Gastroesophageal sphincter (tissue), 4 donors: ENCODE measurements at regions not wholly inside any gene's neighbourhood (a gene's known extent, or its start where the extent isn't known, plus 50 kb on each side); places are given as distances from the start of the nearest gene placed in this dataset.

Experiments
- ATAC-seq: fragments of 150-250 bp; one replicate; pipeline ENCODE4 v1.9.1; 2016; ENCODE audit warnings: mild to moderate bottlenecking, moderate library complexity
- H3K27ac ChIP-seq, 4 donors: fragments of 200-600 bp; sonication (generic) in 3 of 4; 1 replicate in 3 of 4; 2 replicates in 1 of 4; pipeline ENCODE4 v1.5.1; 2016 to 2019
- H3K27me3 ChIP-seq: fragments of 200-600 bp; sonication (generic); one replicate; pipeline ENCODE4 v1.5.1; 2019
- H3K36me3 ChIP-seq, 2 donors: fragments of 200-600 bp; sonication (generic); one replicate each; pipeline ENCODE4 v1.5.1; 2019; ENCODE audit warnings: control low read depth in 1 of 2
- H3K4me1 ChIP-seq, 3 donors: fragments of 200-600 bp; sonication (generic); 1 replicate in 2 of 3; 2 replicates in 1 of 3; pipeline ENCODE4 v1.5.1; 2016 to 2019; ENCODE audit warnings: control low read depth in 2 of 3
- H3K4me3 ChIP-seq, 2 donors: fragments of 200-600 bp; sonication (generic); one replicate each; pipeline ENCODE4 v1.5.1; 2019; ENCODE audit warnings: mild to moderate bottlenecking in 1 of 2, moderate library complexity in 1 of 2
- H3K9me3 ChIP-seq, 3 donors: fragments of 200-600 bp; sonication (generic); one replicate each; pipeline ENCODE4 v1.5.1; 2017 to 2019; ENCODE audit warnings: control low read depth in 2 of 3
- EP300 ChIP-seq: sonication (generic); formaldehyde crosslinking; IDR thresholded peaks from one replicate; pipeline ENCODE4 v1.6.1; 2017; ENCODE audit warnings: antibody characterized with exemption, mild to moderate bottlenecking
- POLR2A ChIP-seq, 2 donors: fragments of 450-650 bp; IDR thresholded peaks; one replicate each; pipeline ENCODE4 v1.6.1; 2017; ENCODE audit warnings: antibody characterized with exemption in 2 of 2, mild to moderate bottlenecking in 2 of 2, moderate library complexity in 1 of 2
- POLR2AphosphoS5 ChIP-seq: sonication (generic); formaldehyde crosslinking; IDR thresholded peaks from one replicate; pipeline ENCODE4 v1.6.1; 2017; ENCODE audit warnings: antibody characterized with exemption
- WGBS, 2 donors: methylation state at CpG; one replicate each; pipeline ENCODE4 v1.1.5; 2018; ENCODE audit warnings: low coverage in 1 of 2; 5-methylcytosine and 5-hydroxymethylcytosine counted together
- TF ChIP-seq, protein P1 (sequence below), 4 experiments: fragments of 200-600 bp in 2 of 4; fragments of 450-650 bp in 2 of 4; sonication (generic) in 1 of 4; IDR thresholded peaks; one replicate each; pipeline ENCODE4 v1.5.1; 2017 to 2019; ENCODE audit warnings: antibody characterized with exemption in 4 of 4, mild to moderate bottlenecking in 2 of 4, moderate library complexity in 2 of 4

DNA sequence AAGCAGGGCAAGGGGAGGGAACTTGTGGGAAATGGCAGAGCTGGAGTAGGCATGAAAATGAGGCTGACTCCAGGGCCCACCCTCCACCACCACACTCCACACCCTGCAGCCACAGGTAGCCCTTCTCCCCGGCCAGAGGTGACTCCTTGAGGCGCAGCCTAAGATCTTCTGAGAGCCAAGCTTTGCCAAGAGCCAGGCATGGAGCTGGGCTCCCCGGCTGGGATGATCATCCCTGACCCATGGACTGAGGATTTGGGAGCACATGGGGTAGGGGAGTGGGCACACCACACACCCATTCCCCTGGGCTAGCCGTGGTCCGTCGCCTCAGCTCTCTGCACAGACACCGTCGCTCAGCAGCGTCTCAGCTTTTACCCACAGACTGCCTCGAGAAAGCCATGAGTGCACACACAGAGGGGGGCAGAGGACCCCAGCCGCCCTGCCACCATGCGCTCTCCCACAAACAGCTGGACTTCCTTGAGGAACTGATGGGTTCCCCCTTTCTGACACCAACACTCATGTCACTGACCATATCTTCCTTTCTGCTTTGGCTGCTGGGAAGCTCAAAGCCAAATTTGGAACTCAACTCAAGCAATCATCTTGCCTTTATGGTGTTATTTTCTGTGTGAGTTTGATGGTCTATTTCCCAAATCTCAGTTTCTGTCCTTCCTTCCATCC lies 123.6 kb upstream of the RUNX3 start:
- WGBS, 2 donors: 72% methylated on average over 2 of the region's 12 CpGs; no CpG with 5 or more reads in 1 of the 2 donors
- H3K27me3 ChIP-seq: peaks cover 65% of the 10 kb centered on the region

DNA sequence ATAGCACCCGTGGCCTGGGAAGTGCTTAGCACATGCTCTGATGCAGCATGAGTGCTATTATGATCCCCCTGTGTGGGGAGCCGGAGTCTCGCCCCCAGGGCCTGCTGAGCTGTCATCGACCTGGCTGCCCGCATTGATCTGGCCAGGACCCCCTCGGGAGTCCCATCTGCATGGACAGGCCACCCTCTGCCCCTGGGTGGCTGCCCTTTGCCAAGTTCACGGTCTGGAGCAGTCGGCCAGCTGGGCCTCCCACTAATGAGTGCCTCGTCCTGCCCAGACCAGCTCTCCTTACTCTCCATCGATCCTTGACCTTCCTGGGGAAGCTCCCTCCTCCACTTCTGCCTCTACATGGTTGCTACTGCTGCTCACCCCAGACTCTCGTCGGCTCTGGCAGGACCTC lies 121.8 kb upstream of the RUNX3 start:
- 53 to 60% methylated on average over 1 to 3 of the region's 12 CpGs for WGBS, 2 donors
- TF ChIP-seq POLR2AphosphoS5: no peak
- TF ChIP-seq EP300: no peak
- TF ChIP-seq, protein P1, sequence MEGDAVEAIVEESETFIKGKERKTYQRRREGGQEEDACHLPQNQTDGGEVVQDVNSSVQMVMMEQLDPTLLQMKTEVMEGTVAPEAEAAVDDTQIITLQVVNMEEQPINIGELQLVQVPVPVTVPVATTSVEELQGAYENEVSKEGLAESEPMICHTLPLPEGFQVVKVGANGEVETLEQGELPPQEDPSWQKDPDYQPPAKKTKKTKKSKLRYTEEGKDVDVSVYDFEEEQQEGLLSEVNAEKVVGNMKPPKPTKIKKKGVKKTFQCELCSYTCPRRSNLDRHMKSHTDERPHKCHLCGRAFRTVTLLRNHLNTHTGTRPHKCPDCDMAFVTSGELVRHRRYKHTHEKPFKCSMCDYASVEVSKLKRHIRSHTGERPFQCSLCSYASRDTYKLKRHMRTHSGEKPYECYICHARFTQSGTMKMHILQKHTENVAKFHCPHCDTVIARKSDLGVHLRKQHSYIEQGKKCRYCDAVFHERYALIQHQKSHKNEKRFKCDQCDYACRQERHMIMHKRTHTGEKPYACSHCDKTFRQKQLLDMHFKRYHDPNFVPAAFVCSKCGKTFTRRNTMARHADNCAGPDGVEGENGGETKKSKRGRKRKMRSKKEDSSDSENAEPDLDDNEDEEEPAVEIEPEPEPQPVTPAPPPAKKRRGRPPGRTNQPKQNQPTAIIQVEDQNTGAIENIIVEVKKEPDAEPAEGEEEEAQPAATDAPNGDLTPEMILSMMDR (IDR thresholded peaks at IDR 0.05): no peak
- TF ChIP-seq POLR2A (IDR thresholded peaks at IDR 0.05): no peak

More for the DNA sequence above, 123.6 kb upstream of the RUNX3 start:
- H3K4me3 ChIP-seq: no peak overlapping the region
- TF ChIP-seq EP300 (no peak), POLR2AphosphoS5 (no peak), POLR2A (IDR thresholded peaks at IDR 0.05) (no peak)
- TF ChIP-seq, protein P1 (IDR thresholded peaks at IDR 0.05): no peak
- no peaks in the 10 kb centered on the region for H3K36me3 ChIP-seq
- H3K4me1 ChIP-seq: no peaks in the 10 kb centered on the region
- no peak overlapping the region for H3K27ac ChIP-seq
- H3K9me3 ChIP-seq: no peaks in the 10 kb centered on the region
- no peak for ATAC-seq

DNA sequence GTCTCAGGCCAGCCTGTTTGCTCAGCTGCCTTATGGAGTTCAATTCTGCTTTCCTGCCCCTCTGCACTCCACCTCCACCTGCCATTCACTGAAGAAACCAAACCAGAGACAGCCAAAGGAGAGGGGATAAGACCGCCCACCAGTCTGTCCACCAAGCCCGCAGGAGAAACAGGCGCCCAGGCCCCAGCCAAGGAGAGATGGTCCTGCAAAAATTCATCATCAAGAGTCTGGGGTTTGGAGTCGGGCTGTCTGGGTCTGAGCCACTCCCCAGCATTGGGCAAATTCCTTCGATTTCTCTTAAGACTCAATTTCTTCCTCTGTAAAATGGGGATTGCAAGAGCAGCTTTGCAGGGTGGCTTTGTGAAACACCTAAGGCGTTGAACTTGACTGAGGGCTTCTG lies 121.4 kb upstream of the RUNX3 start:
- H3K9me3 ChIP-seq: no peaks in the 10 kb centered on the region
- WGBS, 2 donors: 80 to 100% methylated on average over 1 to 3 of the region's 6 CpGs
- no peaks in the 10 kb centered on the region for H3K4me1 ChIP-seq
- H3K27me3 ChIP-seq: peaks cover 49% of the 10 kb centered on the region
- no peaks in the 10 kb centered on the region for H3K36me3 ChIP-seq
- TF ChIP-seq, protein P1 (IDR thresholded peaks at IDR 0.05): no peak
- TF ChIP-seq POLR2AphosphoS5 (no peak), EP300 (no peak), POLR2A (IDR thresholded peaks at IDR 0.05) (no peak)
- no peak overlapping the region for H3K27ac ChIP-seq
- H3K4me3 ChIP-seq: no peak overlapping the region
- ATAC-seq: no peak

More for the DNA sequence above, 121.8 kb upstream of the RUNX3 start:
- Histone ChIP-seq H3K36me3 (no peaks in the 10 kb centered on the region), H3K4me3 (no peak overlapping the region), H3K27me3 (peaks cover 53% of the 10 kb centered on the region), H3K9me3 (no peaks in the 10 kb centered on the region), H3K27ac (no peak overlapping the region), H3K4me1 (no peaks in the 10 kb centered on the region)
- ATAC-seq: no peak

DNA sequence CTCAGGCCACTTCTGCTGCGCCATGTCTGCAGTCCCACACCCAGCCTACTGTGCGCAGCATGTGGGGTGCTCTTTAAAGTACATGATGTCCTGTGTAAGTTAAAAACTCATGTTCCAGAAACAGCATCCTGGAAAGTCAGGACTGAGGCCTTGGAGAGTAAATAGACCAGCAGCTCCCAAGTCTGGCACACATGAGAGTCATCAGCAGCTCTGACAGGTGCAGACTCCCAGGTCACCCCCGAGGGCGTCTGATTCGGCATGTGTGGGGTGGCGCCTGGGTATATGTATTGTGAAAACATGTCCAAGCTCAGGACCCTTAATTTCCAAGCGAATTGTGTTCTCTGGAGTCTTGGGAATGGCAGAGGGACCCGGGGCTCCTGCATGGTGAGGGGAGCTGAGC lies 120.1 kb upstream of the RUNX3 start:
- no peak for ATAC-seq
- H3K27ac ChIP-seq: no peak overlapping the region
- H3K36me3 ChIP-seq: no peaks in the 10 kb centered on the region
- no peaks in the 10 kb centered on the region for H3K4me1 ChIP-seq
- H3K9me3 ChIP-seq: no peaks in the 10 kb centered on the region
- no peak overlapping the region for H3K4me3 ChIP-seq
- peaks cover 36% of the 10 kb centered on the region for H3K27me3 ChIP-seq
- TF ChIP-seq, protein P1 (IDR thresholded peaks at IDR 0.05): no peak
- TF ChIP-seq POLR2A (IDR thresholded peaks at IDR 0.05) (no peak), POLR2AphosphoS5 (no peak), EP300 (no peak)
- WGBS, 2 donors: 90 to 100% methylated on average over 2 of the region's 8 CpGs

DNA sequence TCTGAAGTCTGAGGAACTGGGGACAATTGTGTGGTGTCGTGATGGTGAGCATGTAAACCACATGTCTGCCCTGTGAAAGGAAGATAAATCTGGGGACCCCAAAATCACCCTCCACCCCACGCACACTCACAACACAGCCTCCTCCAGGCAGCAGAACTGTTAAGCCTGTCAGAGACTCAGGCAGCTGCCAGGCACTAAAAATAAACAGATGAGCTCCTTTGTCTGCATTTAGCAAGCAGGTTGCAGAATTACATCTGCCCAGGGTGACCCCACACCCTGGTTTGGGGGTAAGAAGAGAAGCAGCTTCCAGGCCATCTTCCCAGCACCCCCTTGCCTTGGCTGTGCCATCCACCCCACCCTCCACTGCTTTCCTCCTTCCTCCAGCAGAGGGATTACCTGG lies 119.1 kb upstream of the RUNX3 start:
- no peak overlapping the region for H3K27ac ChIP-seq
- ATAC-seq: no peak
- H3K4me1 ChIP-seq: no peaks in the 10 kb centered on the region
- no peak overlapping the region for H3K4me3 ChIP-seq
- TF ChIP-seq, protein P1 (IDR thresholded peaks at IDR 0.05): no peak
- no peak for TF ChIP-seq POLR2AphosphoS5
- no peak for TF ChIP-seq POLR2A (IDR thresholded peaks at IDR 0.05)
- TF ChIP-seq EP300: no peak
- H3K9me3 ChIP-seq: no peaks in the 10 kb centered on the region
- H3K27me3 ChIP-seq: peaks cover 27% of the 10 kb centered on the region
- 71% methylated on average over 2 of the region's 2 CpGs; no CpG with 5 or more reads in 1 of the 2 donors for WGBS, 2 donors
- H3K36me3 ChIP-seq: no peaks in the 10 kb centered on the region
